ENCODE measurements at regions not wholly inside any gene's neighbourhood (a gene's known extent, or its start where the extent isn't known, plus 50 kb on each side); places are given as distances from the start of the nearest gene placed in this dataset.

DNA sequence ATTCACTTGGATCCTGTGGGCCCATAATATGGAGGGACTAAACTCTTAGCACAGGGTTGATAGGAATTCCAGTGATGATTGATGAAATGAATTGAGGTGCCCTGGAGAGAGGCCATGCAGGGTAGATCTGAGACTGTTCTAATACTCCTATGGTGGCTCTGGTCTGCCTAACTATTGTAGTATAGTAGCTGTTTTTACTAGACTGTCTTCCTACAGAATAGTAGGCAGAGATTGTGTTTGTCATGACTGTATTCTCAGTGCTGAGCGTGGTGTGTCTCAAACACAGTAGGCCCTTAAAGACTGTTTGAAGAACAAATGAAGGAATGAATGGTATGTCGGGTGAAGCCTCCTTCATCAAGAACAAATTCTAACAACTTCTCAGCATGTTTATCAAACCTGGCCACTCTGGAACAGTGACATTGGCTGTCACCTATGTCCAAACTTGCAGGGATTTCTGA is 107.0 kb upstream of the SESN3 start:
- H3K27me3 ChIP-seq (ENCODE audit: low read depth, low read length) = no peaks in the 10 kb centered on the region
- H3K4me1 ChIP-seq (ENCODE audit: low read length) = peaks cover 31% of the 10 kb centered on the region
- H3K9me3 ChIP-seq (ENCODE audit: insufficient read depth, low read length) = no peaks in the 10 kb centered on the region
- TF ChIP-seq, protein P1, sequence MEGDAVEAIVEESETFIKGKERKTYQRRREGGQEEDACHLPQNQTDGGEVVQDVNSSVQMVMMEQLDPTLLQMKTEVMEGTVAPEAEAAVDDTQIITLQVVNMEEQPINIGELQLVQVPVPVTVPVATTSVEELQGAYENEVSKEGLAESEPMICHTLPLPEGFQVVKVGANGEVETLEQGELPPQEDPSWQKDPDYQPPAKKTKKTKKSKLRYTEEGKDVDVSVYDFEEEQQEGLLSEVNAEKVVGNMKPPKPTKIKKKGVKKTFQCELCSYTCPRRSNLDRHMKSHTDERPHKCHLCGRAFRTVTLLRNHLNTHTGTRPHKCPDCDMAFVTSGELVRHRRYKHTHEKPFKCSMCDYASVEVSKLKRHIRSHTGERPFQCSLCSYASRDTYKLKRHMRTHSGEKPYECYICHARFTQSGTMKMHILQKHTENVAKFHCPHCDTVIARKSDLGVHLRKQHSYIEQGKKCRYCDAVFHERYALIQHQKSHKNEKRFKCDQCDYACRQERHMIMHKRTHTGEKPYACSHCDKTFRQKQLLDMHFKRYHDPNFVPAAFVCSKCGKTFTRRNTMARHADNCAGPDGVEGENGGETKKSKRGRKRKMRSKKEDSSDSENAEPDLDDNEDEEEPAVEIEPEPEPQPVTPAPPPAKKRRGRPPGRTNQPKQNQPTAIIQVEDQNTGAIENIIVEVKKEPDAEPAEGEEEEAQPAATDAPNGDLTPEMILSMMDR (IDR thresholded peaks at IDR 0.05; ENCODE audit: low read depth, low read length) = no peak
- no peak for TF ChIP-seq EZH2phosphoT487 (IDR thresholded peaks at IDR 0.05; ENCODE audit: low read depth)
- no peaks in the 10 kb centered on the region for H3K79me2 ChIP-seq (ENCODE audit: low read length)
- peak overlapping the region; percentile 97 for H2AFZ ChIP-seq (ENCODE audit: low read depth, low read length)
- H3K4me3 ChIP-seq (ENCODE audit: low read length) = peak overlapping the region; percentile 50
- no peaks in the 10 kb centered on the region for H3K36me3 ChIP-seq (replicated peaks; ENCODE audit: low read depth, low read length)
- H3K27ac ChIP-seq (ENCODE audit: low read length) = no peak overlapping the region
- H4K20me1 ChIP-seq (ENCODE audit: insufficient read depth, low read length) = no peaks in the 10 kb centered on the region
- peak overlapping the region; percentile 70; the same call in 1 of the 2 replicates for H3K4me2 ChIP-seq (ENCODE audit: low read length)
- H3K9ac ChIP-seq (ENCODE audit: low read length) = peak overlapping the region; percentile 51; the same call in 1 of the 2 replicates

DNA sequence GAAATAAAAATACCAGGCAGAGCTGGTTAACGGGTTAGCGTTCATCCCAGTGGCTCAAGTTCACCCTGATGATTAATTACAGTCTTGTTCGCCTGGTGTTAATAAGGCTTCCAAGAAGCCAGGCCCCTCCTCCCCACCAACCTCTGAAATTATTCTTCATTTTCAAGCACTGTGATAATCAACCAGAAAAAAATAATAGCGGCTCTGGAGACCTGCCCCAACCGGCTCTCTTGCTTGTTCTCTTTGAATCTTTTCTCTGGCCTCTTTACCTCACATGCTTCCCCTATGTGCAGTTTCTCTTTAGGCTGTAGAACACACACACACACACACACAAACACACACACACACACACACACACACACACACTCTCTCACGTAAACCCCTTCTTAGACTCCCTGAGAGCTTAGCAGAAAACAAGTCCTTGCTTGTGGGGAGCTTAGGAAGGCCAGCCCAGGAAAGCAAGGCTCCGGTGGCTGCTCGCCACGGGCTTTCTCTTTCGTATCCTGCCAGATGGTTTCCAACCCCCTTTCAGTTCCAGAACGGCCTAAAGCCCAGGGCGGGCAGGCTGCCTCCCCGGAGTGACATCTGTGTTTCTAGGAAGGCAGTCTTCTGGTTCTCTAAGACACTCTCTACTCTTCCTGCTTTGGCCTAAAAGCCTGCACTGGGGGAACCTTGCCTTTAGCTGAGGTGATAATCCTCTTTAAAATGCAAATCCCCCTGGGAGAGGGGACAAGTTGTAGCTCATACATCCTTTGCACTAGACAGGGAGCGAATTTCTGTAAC is 106.4 kb upstream of the SESN3 start:
- H3K4me2 ChIP-seq (ENCODE audit: low read length) = peak overlapping the region; percentile 70

DNA sequence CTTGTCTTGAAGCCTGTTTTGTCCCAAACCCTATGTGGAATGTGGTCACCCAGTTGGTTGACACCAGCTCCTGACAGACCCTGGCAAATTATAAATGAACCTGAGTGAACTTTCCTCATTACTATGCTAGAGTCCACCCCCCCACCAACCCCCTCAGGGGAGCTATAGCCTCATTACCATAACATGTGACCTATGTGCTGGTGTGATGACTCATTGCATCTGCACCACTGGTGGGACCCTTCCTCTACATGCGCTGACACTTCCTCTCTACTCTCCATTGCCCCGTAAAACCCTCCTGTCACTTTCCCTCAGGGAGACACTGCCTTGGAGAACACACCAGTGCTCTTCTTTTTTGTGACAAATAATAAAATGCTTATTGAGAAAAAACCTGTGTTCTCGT is 105.0 kb upstream of the SESN3 start:
- Histone ChIP-seq H2AFZ (ENCODE audit: low read depth, low read length) (no peak overlapping the region), H3K27ac (ENCODE audit: low read length) (no peak overlapping the region), H3K27me3 (ENCODE audit: low read depth, low read length) (no peaks in the 10 kb centered on the region), H3K4me3 (ENCODE audit: low read length) (no peak overlapping the region), H3K4me1 (ENCODE audit: low read length) (peaks cover 31% of the 10 kb centered on the region), H3K36me3 (replicated peaks; ENCODE audit: low read depth, low read length) (no peaks in the 10 kb centered on the region), H3K9me3 (ENCODE audit: insufficient read depth, low read length) (no peaks in the 10 kb centered on the region), H3K79me2 (ENCODE audit: low read length) (no peaks in the 10 kb centered on the region), H3K4me2 (ENCODE audit: low read length) (peak overlapping the region; percentile 18; the same call in 1 of the 2 replicates), H4K20me1 (ENCODE audit: insufficient read depth, low read length) (no peaks in the 10 kb centered on the region), H3K9ac (ENCODE audit: low read length) (no peak overlapping the region)
- TF ChIP-seq, protein P1 (IDR thresholded peaks at IDR 0.05; ENCODE audit: low read depth, low read length) = no peak
- no peak for TF ChIP-seq EZH2phosphoT487 (IDR thresholded peaks at IDR 0.05; ENCODE audit: low read depth)

More for the DNA sequence above, 106.4 kb upstream of the SESN3 start:
- TF ChIP-seq EZH2phosphoT487 (IDR thresholded peaks at IDR 0.05; ENCODE audit: low read depth) = no peak
- TF ChIP-seq, protein P1 (IDR thresholded peaks at IDR 0.05; ENCODE audit: low read depth, low read length) = no peak
- Histone ChIP-seq H3K36me3 (replicated peaks; ENCODE audit: low read depth, low read length) (no peaks in the 10 kb centered on the region), H2AFZ (ENCODE audit: low read depth, low read length) (peak overlapping the region; percentile 97), H3K4me1 (ENCODE audit: low read length) (peaks cover 31% of the 10 kb centered on the region), H4K20me1 (ENCODE audit: insufficient read depth, low read length) (no peaks in the 10 kb centered on the region), H3K4me3 (ENCODE audit: low read length) (peak overlapping the region; percentile 50), H3K79me2 (ENCODE audit: low read length) (no peaks in the 10 kb centered on the region), H3K27ac (ENCODE audit: low read length) (no peak overlapping the region), H3K27me3 (ENCODE audit: low read depth, low read length) (no peaks in the 10 kb centered on the region), H3K9ac (ENCODE audit: low read length) (peak overlapping the region; percentile 51; the same call in 1 of the 2 replicates), H3K9me3 (ENCODE audit: insufficient read depth, low read length) (no peaks in the 10 kb centered on the region)

DNA sequence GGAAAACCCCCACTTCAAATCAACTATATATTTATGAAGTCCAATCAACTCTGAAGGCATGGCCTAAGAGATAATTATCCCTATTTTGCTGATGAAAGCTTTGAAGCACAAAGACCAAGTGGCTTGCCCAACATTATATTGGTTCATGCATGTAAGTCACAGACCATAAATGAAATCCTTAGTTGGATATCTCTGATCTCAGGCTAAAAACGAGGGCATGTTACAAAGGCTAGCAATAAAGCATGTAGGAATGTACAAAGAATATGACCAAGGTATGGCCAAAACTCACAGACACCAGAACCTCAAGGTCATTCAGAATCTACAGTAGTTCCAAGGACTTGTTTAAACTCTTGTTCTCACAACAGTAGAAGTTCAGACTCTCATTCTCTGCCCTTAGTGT is 100.2 kb upstream of the SESN3 start:
- Histone ChIP-seq H3K4me3 (ENCODE audit: low read length) (no peak overlapping the region), H3K27me3 (ENCODE audit: low read depth, low read length) (no peaks in the 10 kb centered on the region), H3K9ac (ENCODE audit: low read length) (no peak overlapping the region), H3K27ac (ENCODE audit: low read length) (no peak overlapping the region), H4K20me1 (ENCODE audit: insufficient read depth, low read length) (no peaks in the 10 kb centered on the region), H3K9me3 (ENCODE audit: insufficient read depth, low read length) (no peaks in the 10 kb centered on the region), H3K4me1 (ENCODE audit: low read length) (peaks cover 5% of the 10 kb centered on the region), H3K36me3 (replicated peaks; ENCODE audit: low read depth, low read length) (no peaks in the 10 kb centered on the region), H3K79me2 (ENCODE audit: low read length) (no peaks in the 10 kb centered on the region), H2AFZ (ENCODE audit: low read depth, low read length) (no peak overlapping the region), H3K4me2 (ENCODE audit: low read length) (no peak overlapping the region)
- no peak for TF ChIP-seq EZH2phosphoT487 (IDR thresholded peaks at IDR 0.05; ENCODE audit: low read depth)
- TF ChIP-seq, protein P1 (IDR thresholded peaks at IDR 0.05; ENCODE audit: low read depth, low read length) = no peak

Measured in OCI-LY3 (cell line).